HG03378 (cell line): ENCODE measurements at regions not wholly inside any gene's neighbourhood (a gene's known extent, or its start where the extent isn't known, plus 50 kb on each side); places are given as distances from the start of the nearest gene placed in this dataset.
"Not testable (repeated sequence)": the region's sequence is repeated elsewhere in the genome, so short reads cannot be mapped to it uniquely, and the experiment has no call there.

ENCODE experiments used
- ATAC-seq: cut with Tn5 transposase; IDR thresholded peaks from one replicate; pipeline ENCODE4 v1.9.1; 2021; ENCODE audit warnings: mild to moderate bottlenecking, moderate library complexity; ENCODE audit not compliant: unreplicated experiment

GRCh38 chr12:131407221-131408035 is 303.5 kb upstream of the SFSWAP start:
- no peak for ATAC-seq

- ATAC-seq, result no peak
These were observed 302.9 kb upstream of the SFSWAP start for GRCh38 chr12:131408036-131408365.

- no peak for ATAC-seq
These were observed 302.4 kb upstream of the SFSWAP start for GRCh38 chr12:131408484-131408883.

GRCh38 chr12:131409211-131409610 is 301.7 kb upstream of the SFSWAP start:
- no peak for ATAC-seq

GRCh38 chr12:131411827-131412226 is 299.1 kb upstream of the SFSWAP start:
- not testable (repeated sequence) for ATAC-seq

- ATAC-seq, result no peak
These were observed 297.9 kb upstream of the SFSWAP start for GRCh38 chr12:131413006-131413405.

- no peak for ATAC-seq
These were observed 297.4 kb upstream of the SFSWAP start for GRCh38 chr12:131413471-131413870.

GRCh38 chr12:131414155-131414922 is 296.6 kb upstream of the SFSWAP start:
- ATAC-seq, result not testable (repeated sequence)

- no peak for ATAC-seq
These were observed 295.1 kb upstream of the SFSWAP start for GRCh38 chr12:131415781-131416180.

GRCh38 chr12:131418121-131418520 is 292.8 kb upstream of the SFSWAP start:
- ATAC-seq, result no peak

GRCh38 chr12:131418884-131419283 is 292.0 kb upstream of the SFSWAP start:
- no peak for ATAC-seq

- no peak for ATAC-seq
These were observed 289.9 kb upstream of the SFSWAP start for GRCh38 chr12:131420867-131421447.

- no peak for ATAC-seq
These were observed 289.2 kb upstream of the SFSWAP start for GRCh38 chr12:131421509-131422186.

- ATAC-seq, result no peak
These were observed 288.7 kb upstream of the SFSWAP start for GRCh38 chr12:131422187-131422520.

- no peak for ATAC-seq
These were observed 288.1 kb upstream of the SFSWAP start for GRCh38 chr12:131422744-131423143.

GRCh38 chr12:131424270-131424669 is 286.6 kb upstream of the SFSWAP start:
- no peak for ATAC-seq

- no peak for ATAC-seq
These were observed 285.5 kb upstream of the SFSWAP start for GRCh38 chr12:131425112-131426075.

GRCh38 chr12:131428091-131428685 is 282.7 kb upstream of the SFSWAP start:
- no peak for ATAC-seq

GRCh38 chr12:131429221-131429620 is 281.7 kb upstream of the SFSWAP start:
- not testable (repeated sequence) for ATAC-seq

GRCh38 chr12:131429697-131430096 is 281.2 kb upstream of the SFSWAP start:
- not testable (repeated sequence) for ATAC-seq
